NCI-H187 (cell line): ENCODE measurements at regions not wholly inside any gene's neighbourhood (a gene's known extent, or its start where the extent isn't known, plus 50 kb on each side); places are given as distances from the start of the nearest gene placed in this dataset.
"Not testable (repeated sequence)": the region's sequence is repeated elsewhere in the genome, so short reads cannot be mapped to it uniquely, and the experiment has no call there.

Source experiments
- DNase-seq, 2 experiments: peaks; one replicate each; lab custom pipeline; 2025; lab: John Stamatoyannopoulos, UW

- DNase-seq = no peak
Measured at GRCh38 chr13:50274181-50274580, 258.9 kb downstream of the KCNRG start.

DNA sequence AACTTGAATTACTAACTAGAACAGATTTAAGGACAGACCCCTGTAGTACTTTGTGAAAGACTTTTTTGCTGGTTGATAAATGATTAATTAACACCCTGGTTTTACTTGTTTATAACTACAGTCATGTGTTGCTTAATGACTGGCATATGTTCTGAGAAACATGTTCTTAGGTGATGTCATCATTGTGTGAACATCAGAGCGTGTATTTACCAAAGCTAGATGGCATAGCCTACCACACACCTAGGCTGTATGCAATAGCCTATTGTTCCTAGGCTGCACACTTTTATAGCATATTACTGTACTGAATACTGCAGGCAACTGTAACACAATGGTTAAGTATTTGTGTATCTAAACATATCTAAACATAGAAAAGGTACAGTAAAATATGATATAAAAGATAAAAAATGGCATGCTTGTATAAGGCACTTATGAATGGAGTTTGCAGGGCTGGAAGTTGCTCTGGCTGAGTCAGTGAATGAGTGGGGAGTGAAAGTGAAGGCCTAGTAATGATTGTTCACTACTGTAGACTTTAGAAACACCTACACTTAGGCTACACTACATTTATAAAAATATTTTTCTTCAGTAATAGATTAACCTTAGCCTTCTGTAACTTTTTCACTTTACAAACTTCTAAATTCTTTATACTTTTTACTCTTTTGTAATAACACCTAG, 260.3 kb downstream of the KCNRG start:
- no peak for DNase-seq

DNA sequence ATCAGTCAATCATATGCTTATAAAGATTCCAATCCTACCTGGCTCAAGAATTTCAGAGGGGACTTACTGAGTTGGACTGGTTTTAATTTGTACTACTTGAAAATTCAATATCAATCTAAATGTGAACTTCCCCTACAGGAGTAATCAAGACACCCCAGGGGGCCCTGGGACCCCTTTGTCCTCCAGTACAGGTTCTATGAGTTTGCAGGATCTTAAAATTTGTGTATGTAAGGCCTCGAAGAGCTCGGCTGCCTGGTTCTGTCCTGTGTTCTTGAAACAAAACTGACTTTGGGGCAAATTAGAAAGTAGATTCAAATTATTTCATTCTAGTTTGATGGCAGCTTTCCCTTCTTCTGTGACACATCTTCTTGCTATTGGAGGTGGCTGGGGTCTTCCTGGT, 261.3 kb downstream of the KCNRG start:
- DNase-seq = no peak

GRCh38 chr13:50277127-50277526, 261.9 kb downstream of the KCNRG start:
- no peak for DNase-seq

GRCh38 chr13:50277906-50278305, 262.7 kb downstream of the KCNRG start:
- no peak for DNase-seq

- no peak for DNase-seq
Measured at GRCh38 chr13:50280441-50280937, 265.2 kb downstream of the KCNRG start.

DNA sequence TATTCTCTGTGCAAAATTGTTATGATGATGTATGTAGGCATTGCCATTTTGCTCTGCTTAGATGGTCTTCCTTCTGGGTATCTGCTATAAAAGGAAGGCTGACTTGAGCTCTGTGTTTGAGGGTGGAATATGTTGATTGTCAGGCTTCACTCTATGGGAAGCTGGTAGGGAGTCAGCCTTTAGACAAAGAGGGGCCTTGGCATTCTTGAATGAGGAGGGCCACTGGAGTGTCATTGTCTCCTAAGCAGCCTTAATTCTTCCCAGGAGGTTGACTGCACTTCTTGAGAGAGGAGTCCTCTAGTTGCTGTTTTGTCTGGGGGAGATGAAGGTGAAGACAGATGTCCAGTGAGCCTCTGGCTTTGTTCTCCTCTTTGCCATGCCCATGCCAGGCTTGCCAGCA, 266.8 kb downstream of the KCNRG start:
- DNase-seq = no peak

DNA sequence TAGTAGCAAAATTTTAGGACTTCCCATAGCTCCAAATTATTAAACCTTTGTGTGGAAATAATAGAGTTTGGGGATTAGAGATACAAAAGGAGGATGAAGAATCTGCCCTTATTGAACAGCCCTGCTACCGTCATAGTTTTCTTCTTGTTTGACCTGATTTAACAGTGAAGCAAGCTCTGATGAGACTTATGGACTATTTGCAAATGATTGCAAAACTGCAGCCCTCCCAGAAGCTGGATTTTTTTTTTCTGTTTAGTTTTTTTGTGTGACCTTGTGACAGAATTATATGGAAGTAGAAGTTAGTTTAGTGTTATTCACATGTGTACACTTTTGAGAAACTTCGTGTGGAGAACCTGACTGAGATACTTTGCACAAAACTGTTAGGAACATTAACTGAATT, 267.8 kb downstream of the KCNRG start:
- no peak for DNase-seq

DNA sequence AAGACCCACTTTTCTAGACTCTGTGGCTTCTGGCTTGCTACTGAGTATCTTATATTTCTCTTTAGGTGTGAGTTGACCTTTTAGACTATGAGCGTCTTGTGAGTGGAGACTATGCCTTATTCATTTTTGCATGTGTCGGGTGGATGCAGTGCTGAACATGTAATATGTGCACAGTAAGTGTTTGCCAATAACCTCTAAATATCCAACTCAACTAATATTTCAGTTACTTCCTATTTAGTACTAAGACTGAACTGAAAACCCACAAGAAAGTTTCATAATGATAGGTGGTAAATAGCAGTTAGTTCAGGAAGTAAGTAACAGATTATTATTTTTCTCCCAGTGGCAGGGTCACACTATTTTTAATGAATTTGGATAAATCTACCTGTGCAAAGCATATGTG, 269.3 kb downstream of the KCNRG start:
- DNase-seq = no peak

DNA sequence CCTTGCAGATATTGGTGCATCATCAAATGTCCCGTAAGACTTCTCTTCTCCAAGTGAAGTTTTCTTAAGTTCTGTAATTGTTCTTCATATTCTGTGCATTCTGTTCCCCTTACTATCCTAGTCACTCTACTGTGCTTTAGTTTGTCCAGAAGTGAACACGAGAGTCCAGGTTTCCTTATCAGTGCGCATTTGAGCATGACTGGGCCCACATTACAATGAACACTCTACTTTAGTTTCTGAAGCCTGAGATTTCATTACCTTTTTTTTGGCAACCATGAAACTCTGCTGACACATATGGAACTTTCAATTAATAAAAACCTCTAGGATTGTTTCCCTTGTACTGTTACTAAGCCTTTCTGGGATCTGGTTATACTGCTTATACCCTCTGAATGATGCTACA, 270.0 kb downstream of the KCNRG start:
- DNase-seq = no peak

GRCh38 chr13:50286324-50286723, 271.1 kb downstream of the KCNRG start:
- no peak for DNase-seq

GRCh38 chr13:50290186-50290585, 274.9 kb downstream of the KCNRG start:
- DNase-seq = no peak

DNA sequence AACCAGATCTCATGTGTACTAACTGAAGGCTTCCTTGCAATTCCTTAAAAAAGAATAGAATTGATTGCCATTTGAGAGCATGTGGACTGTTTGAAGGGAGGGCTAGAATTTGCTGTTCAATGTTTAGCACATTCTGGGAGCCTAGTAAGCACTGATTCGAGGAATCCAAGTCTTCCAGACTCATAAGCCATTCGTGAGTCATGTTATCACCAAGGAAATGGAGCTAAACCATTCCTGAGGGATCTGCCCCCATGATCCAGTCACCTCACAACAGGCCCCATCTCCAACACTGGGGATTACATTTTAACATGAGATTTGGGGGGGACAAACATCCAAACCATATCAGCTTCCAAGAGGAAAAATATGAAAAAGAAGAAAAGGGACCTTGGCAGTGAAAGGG, 276.4 kb downstream of the KCNRG start:
- no peak for DNase-seq

DNA sequence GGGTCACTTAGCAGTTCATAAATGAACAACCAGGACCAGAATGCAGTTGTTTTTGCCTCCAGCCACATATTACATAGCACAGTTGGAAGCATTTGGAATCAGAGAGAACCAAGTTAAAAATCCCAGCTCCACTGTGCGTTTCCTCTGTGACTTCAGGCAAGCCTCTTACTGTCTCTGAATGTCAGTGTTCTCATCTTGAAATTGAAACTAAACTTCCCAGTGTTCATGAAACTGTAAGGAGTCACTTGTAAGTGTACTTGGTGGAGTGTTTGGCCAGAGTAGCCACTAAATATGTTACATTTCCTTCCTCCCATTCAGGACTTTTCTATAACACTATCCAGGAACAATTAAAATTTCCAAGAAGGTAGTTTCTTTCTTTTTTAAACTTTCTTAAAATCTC, 276.8 kb downstream of the KCNRG start:
- no peak for DNase-seq

- not testable (repeated sequence) for DNase-seq
Measured at GRCh38 chr13:50294425-50294824, 279.2 kb downstream of the KCNRG start.

DNA sequence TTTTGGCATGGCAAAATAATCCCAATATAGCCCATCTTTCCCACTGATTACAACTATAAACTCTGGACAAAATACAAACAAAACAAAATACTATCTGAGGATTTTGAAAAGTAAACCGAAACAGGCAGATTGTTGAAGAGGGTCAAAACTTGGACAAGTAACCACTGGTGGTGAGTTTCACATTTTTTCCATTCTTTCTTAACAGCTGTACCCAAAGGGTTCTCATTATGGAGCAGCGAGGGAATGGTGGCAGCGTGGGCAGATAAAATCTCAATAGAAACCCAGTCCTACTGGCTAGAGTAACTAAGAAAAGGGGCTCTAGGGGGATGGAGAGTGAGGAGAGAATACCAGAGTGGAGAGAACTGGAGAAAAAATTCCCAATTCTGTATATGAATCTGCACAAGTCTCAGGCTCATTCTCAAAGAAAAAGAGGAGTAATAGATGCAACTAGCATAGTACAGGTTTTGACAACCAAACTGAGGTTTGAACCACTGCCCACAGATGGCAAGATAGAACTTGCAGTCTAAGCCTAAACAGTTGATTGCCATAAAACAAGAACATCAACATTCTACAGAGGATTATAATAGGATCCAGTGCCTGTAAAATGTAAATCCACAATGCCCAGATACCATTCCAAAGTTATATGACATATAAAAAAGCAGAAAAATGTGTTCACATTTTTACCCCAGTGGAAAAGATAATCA, 284.5 kb downstream of the KCNRG start:
- no peak for DNase-seq

- DNase-seq = no peak
Measured at GRCh38 chr13:50303963-50304721, 288.9 kb downstream of the KCNRG start.

DNA sequence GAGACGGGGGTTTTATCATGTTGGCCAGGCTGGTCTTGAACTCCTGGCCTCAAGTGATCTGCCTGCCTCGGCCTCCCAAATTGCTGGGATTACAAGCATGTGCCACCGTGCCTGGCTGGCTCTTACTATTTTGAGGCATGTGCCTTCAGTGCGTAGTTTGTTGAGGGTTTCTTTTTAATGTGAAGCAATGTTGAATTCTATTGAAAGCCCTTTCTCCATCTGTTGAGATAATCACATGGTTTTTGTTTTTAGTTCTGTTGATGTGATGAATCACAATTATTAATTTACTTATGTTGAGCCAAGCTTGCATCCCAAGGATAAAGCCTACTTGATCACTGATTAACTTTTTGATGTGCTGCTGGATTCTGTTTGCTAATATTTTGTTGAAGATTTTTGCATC, 290.9 kb downstream of the KCNRG start:
- DNase-seq = no peak

DNA sequence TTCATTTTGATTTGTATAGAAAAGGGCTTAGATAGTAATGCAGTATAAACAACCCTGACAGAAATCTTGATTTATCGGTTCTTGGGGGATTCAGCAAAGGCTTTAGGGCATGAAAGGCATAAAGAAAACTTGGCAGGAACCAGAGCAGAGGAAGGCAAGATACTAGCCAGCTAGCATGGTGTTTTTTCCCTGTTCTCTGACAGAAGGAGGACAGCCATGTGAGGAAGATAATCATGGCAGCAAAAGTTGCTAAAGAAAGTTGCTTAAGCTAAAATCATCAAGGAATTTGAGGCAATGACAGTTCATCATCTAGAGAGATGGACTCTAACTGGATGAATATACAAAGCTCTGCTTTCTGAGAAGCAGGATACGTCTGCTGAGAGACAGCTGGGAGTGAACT, 294.1 kb downstream of the KCNRG start:
- DNase-seq = no peak

- DNase-seq = no peak
Measured at GRCh38 chr13:50309882-50310594, 294.8 kb downstream of the KCNRG start.

GRCh38 chr13:50310734-50311133, 295.5 kb downstream of the KCNRG start:
- no peak for DNase-seq

DNA sequence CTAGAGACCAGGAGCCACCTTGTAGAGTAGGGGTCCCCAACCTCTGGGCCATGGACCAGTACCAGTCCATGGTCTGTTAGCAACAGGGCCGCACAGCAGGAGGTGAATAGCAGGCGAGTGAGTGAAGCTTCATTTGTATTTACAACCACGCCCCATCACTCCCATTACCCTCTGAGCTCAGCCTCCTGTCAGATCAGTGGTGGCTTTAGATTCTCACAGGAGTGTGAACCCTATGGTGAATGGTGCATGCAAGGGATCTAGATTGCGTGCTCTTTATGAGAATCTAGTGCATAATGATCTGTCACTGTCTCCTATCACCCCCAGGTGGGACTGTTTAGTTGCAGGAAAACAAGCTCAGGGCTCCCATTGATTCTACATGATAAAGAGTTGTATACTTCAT, 303.6 kb downstream of the KCNRG start:
- DNase-seq = no peak
